GM10248 (cell line): ENCODE measurements at regions not wholly inside any gene's neighbourhood (a gene's known extent, or its start where the extent isn't known, plus 50 kb on each side); places are given as distances from the start of the nearest gene placed in this dataset.
"Not testable (repeated sequence)": the region's sequence is repeated elsewhere in the genome, so short reads cannot be mapped to it uniquely, and the experiment has no call there.

Experiments
- CTCF ChIA-PET: fragments of 300-600 bp; sonication (Branson Sonifier 250); formaldehyde crosslinking; extraction: SDS; loops from one replicate; lab custom pipeline; 2021; ENCODE audit warnings: antibody characterized with exemption; lab: Yijun Ruan, JAX
- POLR2A ChIA-PET: fragments of 350-650 bp; sonication (Branson Sonifier 250); formaldehyde crosslinking; extraction: SDS; loops from one replicate; lab custom pipeline; 2020; ENCODE audit warnings: antibody characterized with exemption; lab: Yijun Ruan, JAX
- DNase-seq: peaks from one replicate; pipeline ENCODE4 v3.0.0; 2012; ENCODE audit errors: extremely low spot score
- TF ChIP-seq, protein P1 (sequence below): IDR thresholded peaks from 2 replicates; pipeline ENCODE4 v1.5.1; 2012; ENCODE audit warnings: mild to moderate bottlenecking, low read depth; ENCODE audit errors: extremely low read depth, missing control alignments, control extremely low read depth

DNA sequence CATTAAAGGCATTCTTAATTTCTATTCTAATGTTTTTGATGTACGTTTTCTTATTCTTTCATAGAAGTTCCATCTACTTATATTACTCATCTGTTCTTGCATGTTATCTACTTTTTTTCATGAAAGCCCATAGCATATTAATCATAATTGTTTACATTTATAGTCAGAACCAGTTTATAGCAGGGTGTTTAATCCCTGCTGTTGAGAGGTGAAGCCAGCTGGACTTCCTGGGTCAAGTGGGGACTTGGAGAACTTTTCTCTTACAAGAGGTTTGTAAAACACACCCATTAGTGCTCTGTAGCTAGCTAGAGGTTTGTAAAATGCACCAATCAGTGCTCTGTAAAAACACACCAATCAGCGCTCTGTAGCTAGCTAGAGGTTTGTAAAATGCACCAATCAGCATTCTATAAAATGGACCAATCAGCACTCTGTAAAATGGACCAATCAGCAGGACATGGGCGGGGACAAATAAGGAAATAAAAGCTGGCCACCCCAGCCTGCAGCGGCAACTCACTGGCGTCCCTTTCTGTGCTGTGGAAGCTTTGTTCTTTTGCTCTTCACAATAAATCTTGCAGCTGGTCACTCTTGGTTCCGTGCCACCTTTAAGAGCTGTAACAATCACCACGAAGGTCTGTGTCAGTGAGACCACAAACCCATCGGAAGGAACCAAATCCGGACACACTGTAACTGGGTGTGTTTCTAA is 120.6 kb downstream of the TANC2 start:
- ChIA-PET CTCF (no interaction called here), POLR2A (no interaction called here)
- no peak for DNase-seq
- TF ChIP-seq, protein P1, sequence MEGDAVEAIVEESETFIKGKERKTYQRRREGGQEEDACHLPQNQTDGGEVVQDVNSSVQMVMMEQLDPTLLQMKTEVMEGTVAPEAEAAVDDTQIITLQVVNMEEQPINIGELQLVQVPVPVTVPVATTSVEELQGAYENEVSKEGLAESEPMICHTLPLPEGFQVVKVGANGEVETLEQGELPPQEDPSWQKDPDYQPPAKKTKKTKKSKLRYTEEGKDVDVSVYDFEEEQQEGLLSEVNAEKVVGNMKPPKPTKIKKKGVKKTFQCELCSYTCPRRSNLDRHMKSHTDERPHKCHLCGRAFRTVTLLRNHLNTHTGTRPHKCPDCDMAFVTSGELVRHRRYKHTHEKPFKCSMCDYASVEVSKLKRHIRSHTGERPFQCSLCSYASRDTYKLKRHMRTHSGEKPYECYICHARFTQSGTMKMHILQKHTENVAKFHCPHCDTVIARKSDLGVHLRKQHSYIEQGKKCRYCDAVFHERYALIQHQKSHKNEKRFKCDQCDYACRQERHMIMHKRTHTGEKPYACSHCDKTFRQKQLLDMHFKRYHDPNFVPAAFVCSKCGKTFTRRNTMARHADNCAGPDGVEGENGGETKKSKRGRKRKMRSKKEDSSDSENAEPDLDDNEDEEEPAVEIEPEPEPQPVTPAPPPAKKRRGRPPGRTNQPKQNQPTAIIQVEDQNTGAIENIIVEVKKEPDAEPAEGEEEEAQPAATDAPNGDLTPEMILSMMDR: no peak

DNA sequence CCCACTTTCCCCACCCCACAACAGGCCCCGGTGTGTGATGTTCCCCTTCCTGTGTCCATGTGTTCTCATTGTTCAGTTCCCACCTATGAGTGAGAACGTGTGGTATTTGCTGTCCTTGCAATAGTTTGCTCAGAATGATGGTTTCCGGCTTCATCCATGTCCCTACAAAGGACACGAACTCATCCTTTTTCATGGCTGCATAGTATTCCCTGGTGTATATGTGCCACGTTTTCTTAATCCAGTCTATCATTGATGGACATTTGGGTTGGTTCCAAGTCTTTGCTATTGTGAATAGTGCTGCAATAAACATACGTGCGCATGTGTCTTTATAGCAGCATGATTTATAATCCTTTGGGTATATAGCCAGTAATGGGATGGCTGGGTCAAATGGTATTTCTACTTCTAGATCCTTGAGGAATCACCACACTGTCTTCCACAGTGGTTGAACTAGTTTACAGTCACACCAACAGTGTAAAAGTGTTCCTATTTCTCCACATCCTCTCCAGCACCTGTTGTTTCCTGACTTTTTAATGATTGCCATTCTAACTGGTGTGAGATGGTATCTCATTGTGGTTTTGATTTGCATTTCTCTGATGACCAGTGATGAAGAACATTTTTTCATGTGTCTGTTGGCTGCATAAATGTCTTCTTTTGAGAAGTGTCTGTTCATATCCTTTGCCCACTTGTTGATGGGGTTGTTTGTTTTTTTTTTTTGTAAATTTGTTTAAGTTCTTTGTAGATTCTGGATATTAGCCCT is 124.5 kb downstream of the TANC2 start:
- DNase-seq, POLR2A ChIA-PET: not testable (repeated sequence)
- CTCF ChIA-PET: interaction anchor here (1.5 kb wide), 1 partner anchor 24 kb away, joined by 3 read pairs; no protein-coding TSS in a partner anchor

DNA sequence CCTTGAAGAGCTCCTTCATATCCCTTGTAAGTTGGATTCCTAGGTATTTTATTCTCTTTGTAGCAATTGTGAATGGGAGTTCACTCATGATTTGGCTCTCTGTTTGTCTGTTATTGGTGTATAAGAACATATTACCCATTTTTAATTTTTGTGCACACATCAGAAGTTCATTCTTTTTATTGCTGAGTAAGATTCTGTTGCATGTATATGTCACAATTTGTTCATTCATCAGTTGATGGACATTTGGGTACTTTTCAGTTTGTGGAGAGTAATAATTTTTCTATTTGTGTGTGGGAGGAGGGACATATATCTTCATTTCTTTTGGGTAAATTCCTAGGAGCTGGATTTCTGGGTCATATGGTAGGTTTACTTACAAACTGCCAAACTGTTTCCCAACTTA is 125.9 kb downstream of the TANC2 start:
- CTCF ChIA-PET: interaction anchor here (1.2 kb wide), 1 partner anchor 10 kb away, joined by 3 read pairs; no protein-coding TSS in a partner anchor
- POLR2A ChIA-PET, DNase-seq: not testable (repeated sequence)

DNA sequence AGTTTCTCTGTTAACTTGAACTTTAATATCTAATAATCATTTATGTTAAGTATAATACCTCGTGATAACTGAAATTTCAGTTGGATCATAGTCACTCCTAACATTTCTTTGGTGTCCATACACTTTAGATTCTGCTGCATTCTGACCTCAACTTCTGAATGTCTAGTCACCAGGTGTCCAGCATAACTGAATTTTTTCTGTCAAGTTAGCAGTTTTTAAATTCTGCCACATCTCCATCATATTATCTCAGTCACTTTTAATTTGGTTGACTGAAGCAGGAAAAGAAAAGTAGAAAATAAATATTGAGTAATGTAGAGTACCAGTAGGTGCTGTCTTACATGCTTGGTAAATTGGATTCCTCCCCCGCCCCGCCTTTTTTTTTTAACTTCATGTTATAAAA is 128.6 kb downstream of the TANC2 start:
- TF ChIP-seq, protein P1: no peak
- DNase-seq: no peak
- CTCF ChIA-PET: no interaction called here
- POLR2A ChIA-PET: no interaction called here

DNA sequence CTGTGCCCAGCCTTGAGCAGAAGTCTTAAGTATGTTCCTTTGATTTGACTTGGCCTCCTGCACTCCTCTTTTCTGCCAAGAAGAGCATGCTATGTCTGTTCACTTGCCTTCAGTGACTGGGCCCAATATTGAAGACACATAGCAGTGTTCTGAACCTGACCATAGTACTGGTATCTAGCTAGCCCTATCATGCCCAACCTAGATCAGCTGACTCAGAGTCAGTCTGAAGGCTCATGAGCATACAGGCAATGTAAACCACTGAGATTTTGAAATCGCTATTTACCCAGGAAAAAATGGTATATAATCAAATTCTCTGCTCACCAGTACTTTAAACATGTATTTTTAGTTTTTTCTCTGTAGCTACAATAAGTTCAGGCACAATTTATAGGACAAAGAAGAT is 129.4 kb downstream of the TANC2 start:
- ChIA-PET POLR2A (no interaction called here), CTCF (no interaction called here)
- DNase-seq: no peak
- TF ChIP-seq, protein P1: no peak

DNA sequence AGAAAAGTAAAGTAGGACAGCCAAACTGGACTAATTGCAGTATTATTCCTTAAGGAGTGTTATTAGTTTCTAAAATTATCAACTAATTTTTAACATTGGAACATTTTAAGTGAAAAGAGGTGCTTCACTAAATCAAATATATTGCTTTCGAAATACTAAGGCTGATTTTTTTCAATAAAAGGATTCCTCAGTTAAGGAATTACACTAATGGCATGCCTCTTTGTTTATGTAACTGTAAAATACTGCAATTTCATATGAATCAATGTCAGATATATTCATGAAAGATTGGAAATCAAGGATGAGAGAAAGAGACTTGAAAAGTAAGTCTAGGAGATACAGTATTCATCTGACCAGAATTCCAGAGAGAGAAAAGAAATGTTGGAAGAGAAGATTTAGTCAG is 129.8 kb downstream of the TANC2 start:
- ChIA-PET CTCF (no interaction called here), POLR2A (no interaction called here)
- no peak for DNase-seq
- TF ChIP-seq, protein P1: no peak

DNA sequence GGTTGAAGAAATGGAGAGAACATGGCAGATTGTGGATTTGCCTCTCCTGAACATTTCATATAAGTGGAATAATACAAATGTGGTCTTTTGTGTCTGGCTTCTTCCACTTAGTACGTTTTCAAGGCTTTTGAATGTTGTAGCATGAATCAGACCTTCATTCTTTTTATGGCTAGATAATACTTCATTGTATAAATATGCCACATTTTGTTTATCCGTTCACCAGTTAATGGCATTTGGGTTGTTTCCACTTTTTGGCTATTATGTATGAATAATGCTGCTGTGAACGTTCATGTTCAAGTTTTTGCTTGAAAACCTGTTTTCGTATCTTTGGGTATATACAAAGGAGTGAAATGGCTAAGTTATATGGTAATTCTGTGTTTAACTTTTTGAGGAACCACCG is 130.4 kb downstream of the TANC2 start:
- ChIA-PET POLR2A (no interaction called here), CTCF (no interaction called here)
- TF ChIP-seq, protein P1: no peak

More for the DNA sequence above, 130.4 kb downstream of the TANC2 start:
- DNase-seq: no peak
